ENCODE measurements at regions not wholly inside any gene's neighbourhood (a gene's known extent, or its start where the extent isn't known, plus 50 kb on each side); places are given as distances from the start of the nearest gene placed in this dataset.

GRCh38 chr14:56959869-56960268 is 149.6 kb upstream of the OTX2 start (continued):
- TF ChIP-seq SUZ12 (IDR thresholded peaks at IDR 0.05; ENCODE audit: low read depth, low read length) = no peak
- TF ChIP-seq ZNF20 (CRISPR knock-in tag; IDR thresholded peaks at IDR 0.05) = no peak
- no peak for TF ChIP-seq TMF1 (CRISPR knock-in tag; IDR thresholded peaks at IDR 0.05; ENCODE audit: low read depth)
- TF ChIP-seq, protein P1, sequence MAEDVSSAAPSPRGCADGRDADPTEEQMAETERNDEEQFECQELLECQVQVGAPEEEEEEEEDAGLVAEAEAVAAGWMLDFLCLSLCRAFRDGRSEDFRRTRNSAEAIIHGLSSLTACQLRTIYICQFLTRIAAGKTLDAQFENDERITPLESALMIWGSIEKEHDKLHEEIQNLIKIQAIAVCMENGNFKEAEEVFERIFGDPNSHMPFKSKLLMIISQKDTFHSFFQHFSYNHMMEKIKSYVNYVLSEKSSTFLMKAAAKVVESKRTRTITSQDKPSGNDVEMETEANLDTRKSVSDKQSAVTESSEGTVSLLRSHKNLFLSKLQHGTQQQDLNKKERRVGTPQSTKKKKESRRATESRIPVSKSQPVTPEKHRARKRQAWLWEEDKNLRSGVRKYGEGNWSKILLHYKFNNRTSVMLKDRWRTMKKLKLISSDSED (CRISPR knock-in tag; IDR thresholded peaks at IDR 0.05) = no peak

- no peak overlapping the region for H3K27ac ChIP-seq (ENCODE audit: extremely low read length, insufficient read depth, low read length)
- CTCF ChIA-PET (ENCODE audit: low intra/inter-chr PET ratio, low total read pairs) = no interaction called here
- FAIRE-seq (no peak), ATAC-seq (no peak), DNase-seq (ENCODE audit: low spot score) (no peak)
- no TSS peak for BruUV-seq (replicated peaks)
- intact Hi-C loops (cut with micrococcal nuclease; ENCODE audit: unreplicated experiment) (no loop called here), in situ Hi-C loops (cut with HindIII; ENCODE audit: extremely low pct_ligation_motif_present, low pct_unique_long_range_greater_than_20kb) (no loop called here)
- no peaks in the 10 kb centered on the region for H4K20me1 ChIP-seq (ENCODE audit: insufficient read depth, low read length)
- H2AFZ ChIP-seq (ENCODE audit: low read length) = no peak overlapping the region
- no peak overlapping the region for H3K9ac ChIP-seq (ENCODE audit: insufficient read depth, low read depth, low read length)
- H3K79me2 ChIP-seq (ENCODE audit: insufficient read depth, low read length) = no peaks in the 10 kb centered on the region
- POLR2A ChIA-PET = no interaction called here
- no peaks in the 10 kb centered on the region for H3K36me3 ChIP-seq (replicated peaks in 1 of 2; ENCODE audit: control insufficient read depth in 1 of 2, insufficient read depth in 2 of 2, low read length in 2 of 2)
- no peak overlapping the region for H3K4me2 ChIP-seq (ENCODE audit: low read depth, low read length)
- no peaks in the 10 kb centered on the region for H3K4me1 ChIP-seq (ENCODE audit: insufficient read depth, low read length)
- H3K4me3 ChIP-seq (replicated peaks in 1 of 3; ENCODE audit: insufficient read depth in 1 of 3, low read depth in 2 of 3, low read length in 3 of 3) = no peak overlapping the region
- H3K27me3 ChIP-seq (ENCODE audit: control insufficient read depth in 1 of 2, insufficient read depth in 2 of 2, low read length in 2 of 2) = no peaks in the 10 kb centered on the region
- H3K9me3 ChIP-seq (ENCODE audit: low read length) = no peaks in the 10 kb centered on the region
- TF ChIP-seq KLF15 (CRISPR knock-in tag; IDR thresholded peaks at IDR 0.05; ENCODE audit: borderline replicate concordance) = no peak
- TF ChIP-seq PHF8 (CRISPR knock-in tag; IDR thresholded peaks at IDR 0.05) = no peak
- no peak for TF ChIP-seq MXI1 (IDR thresholded peaks at IDR 0.05; ENCODE audit: borderline replicate concordance, low read depth, low read length)
- no peak for TF ChIP-seq GFI1 (CRISPR knock-in tag; IDR thresholded peaks at IDR 0.05; ENCODE audit: borderline replicate concordance)
- TF ChIP-seq ZC3H4 (CRISPR knock-in tag; IDR thresholded peaks at IDR 0.05; ENCODE audit: borderline replicate concordance) = no peak
- no peak for TF ChIP-seq MEIS1 (CRISPR knock-in tag; IDR thresholded peaks at IDR 0.05; ENCODE audit: borderline replicate concordance)
- no peak for TF ChIP-seq POGK (CRISPR knock-in tag; conservative IDR thresholded peaks at IDR 0.05)
- TF ChIP-seq MAZ (IDR thresholded peaks at IDR 0.05; ENCODE audit: borderline replicate concordance, low read depth, low read length) = no peak
- no peak for TF ChIP-seq MAZ (CRISPR knock-in tag; IDR thresholded peaks at IDR 0.05; ENCODE audit: low read depth)
- no peak for TF ChIP-seq CHD4 (IDR thresholded peaks at IDR 0.05; ENCODE audit: borderline replicate concordance, low read length)
- TF ChIP-seq NR1H2 (CRISPR knock-in tag; IDR thresholded peaks at IDR 0.05; ENCODE audit: borderline replicate concordance, low read depth) = no peak
- TF ChIP-seq ELF4 (CRISPR knock-in tag; IDR thresholded peaks at IDR 0.05; ENCODE audit: borderline replicate concordance) = no peak
- no peak for TF ChIP-seq ZNF34 (CRISPR knock-in tag; IDR thresholded peaks at IDR 0.05; ENCODE audit: borderline replicate concordance)
These were observed 148.8 kb upstream of the OTX2 start for GRCh38 chr14:56959121-56959520.

Data from HepG2 (cell line).